ENCODE measurements at regions not wholly inside any gene's neighbourhood (a gene's known extent, or its start where the extent isn't known, plus 50 kb on each side); places are given as distances from the start of the nearest gene placed in this dataset.

- TF ChIP-seq CTCF (IDR thresholded peaks at IDR 0.05) (no peak), POLR2A (IDR thresholded peaks at IDR 0.05) (no peak), POLR2AphosphoS5 (IDR thresholded peaks at IDR 0.05) (peak in 1 of 3 donors; percentile 30)
Measured at GRCh38 chr1:168907053-168907452, 178.0 kb upstream of the DPT start.

All from transverse colon (tissue), 4 donors.